ENCODE measurements at regions not wholly inside any gene's neighbourhood (a gene's known extent, or its start where the extent isn't known, plus 50 kb on each side); places are given as distances from the start of the nearest gene placed in this dataset.

DNA sequence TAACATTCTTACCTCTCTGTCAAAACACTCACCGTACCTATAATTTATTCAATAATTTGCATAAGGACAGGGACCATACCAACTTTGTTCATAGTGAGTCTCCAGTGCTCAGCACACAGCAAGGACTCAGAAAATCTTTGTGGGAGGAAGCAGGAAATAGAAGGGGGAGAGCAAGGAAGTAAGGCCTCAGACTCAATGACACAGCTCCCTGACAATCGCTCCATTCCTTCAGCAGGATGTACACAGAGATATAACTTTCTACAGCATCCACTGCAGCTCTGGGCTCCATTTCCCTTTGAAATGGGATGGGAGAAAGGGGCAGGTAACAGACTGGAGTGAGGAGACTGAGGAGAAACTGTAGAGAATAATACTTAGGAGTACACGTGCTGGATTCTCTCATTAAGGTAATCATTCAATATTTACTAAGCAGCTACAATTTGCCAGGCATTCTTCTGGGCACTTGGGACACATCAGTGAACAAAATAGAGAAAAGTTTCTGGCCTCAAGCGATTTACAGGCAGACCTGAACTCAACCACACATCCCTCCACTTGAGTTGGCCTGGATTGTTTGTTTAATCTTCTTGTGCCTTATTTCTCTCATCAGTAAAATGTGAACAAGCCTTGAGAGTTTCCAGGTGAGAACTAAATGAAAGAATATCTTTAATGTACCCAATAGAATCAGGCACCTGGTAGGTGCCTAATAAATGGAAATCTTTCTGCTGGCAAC is 330.3 kb upstream of the THBS1 start:
- TF ChIP-seq, protein P1, sequence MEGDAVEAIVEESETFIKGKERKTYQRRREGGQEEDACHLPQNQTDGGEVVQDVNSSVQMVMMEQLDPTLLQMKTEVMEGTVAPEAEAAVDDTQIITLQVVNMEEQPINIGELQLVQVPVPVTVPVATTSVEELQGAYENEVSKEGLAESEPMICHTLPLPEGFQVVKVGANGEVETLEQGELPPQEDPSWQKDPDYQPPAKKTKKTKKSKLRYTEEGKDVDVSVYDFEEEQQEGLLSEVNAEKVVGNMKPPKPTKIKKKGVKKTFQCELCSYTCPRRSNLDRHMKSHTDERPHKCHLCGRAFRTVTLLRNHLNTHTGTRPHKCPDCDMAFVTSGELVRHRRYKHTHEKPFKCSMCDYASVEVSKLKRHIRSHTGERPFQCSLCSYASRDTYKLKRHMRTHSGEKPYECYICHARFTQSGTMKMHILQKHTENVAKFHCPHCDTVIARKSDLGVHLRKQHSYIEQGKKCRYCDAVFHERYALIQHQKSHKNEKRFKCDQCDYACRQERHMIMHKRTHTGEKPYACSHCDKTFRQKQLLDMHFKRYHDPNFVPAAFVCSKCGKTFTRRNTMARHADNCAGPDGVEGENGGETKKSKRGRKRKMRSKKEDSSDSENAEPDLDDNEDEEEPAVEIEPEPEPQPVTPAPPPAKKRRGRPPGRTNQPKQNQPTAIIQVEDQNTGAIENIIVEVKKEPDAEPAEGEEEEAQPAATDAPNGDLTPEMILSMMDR (IDR thresholded peaks at IDR 0.05): no peak
- TF ChIP-seq POLR2A (IDR thresholded peaks at IDR 0.05): no peak
